MV-4-11 (cell line): ENCODE measurements at regions not wholly inside any gene's neighbourhood (a gene's known extent, or its start where the extent isn't known, plus 50 kb on each side); places are given as distances from the start of the nearest gene placed in this dataset.
A peak's percentile ranks its signal among the peaks of the same experiment; 100 is the strongest.
"Not testable (repeated sequence)": the region's sequence is repeated elsewhere in the genome, so short reads cannot be mapped to it uniquely, and the experiment has no call there.

Experiments used
- DNase-seq: peaks from one replicate; lab custom pipeline; 2025; lab: John Stamatoyannopoulos, UW

GRCh38 chr7:54355842-54356241 is 186.3 kb upstream of the VSTM2A start:
- no peak for DNase-seq

GRCh38 chr7:54360075-54360840 is 181.9 kb upstream of the VSTM2A start:
- no peak for DNase-seq

GRCh38 chr7:54390565-54390964 is 151.6 kb upstream of the VSTM2A start:
- DNase-seq, result no peak

GRCh38 chr7:54392935-54393334 is 149.2 kb upstream of the VSTM2A start:
- DNase-seq, result no peak

- no peak for DNase-seq
These were observed 147.3 kb upstream of the VSTM2A start for GRCh38 chr7:54394834-54395233.

- peak; percentile 11 for DNase-seq
These were observed 144.2 kb upstream of the VSTM2A start for GRCh38 chr7:54397836-54398612.

GRCh38 chr7:54398863-54399262 is 143.3 kb upstream of the VSTM2A start:
- DNase-seq, result no peak

GRCh38 chr7:54409917-54410316 is 132.3 kb upstream of the VSTM2A start:
- DNase-seq, result no peak

- no peak for DNase-seq
These were observed 125.5 kb upstream of the VSTM2A start for GRCh38 chr7:54416678-54417077.

GRCh38 chr7:54419209-54419608 is 123.0 kb upstream of the VSTM2A start:
- DNase-seq, result no peak

- DNase-seq, result peak; percentile 15
These were observed 115.8 kb upstream of the VSTM2A start for GRCh38 chr7:54426406-54426805.

GRCh38 chr7:54429111-54429510 is 113.1 kb upstream of the VSTM2A start:
- no peak for DNase-seq

- no peak for DNase-seq
These were observed 102.8 kb upstream of the VSTM2A start for GRCh38 chr7:54439391-54439790.

GRCh38 chr7:54444046-54444686 is 98.0 kb upstream of the VSTM2A start:
- DNase-seq, result not testable (repeated sequence)

- DNase-seq, result not testable (repeated sequence)
These were observed 89.0 kb upstream of the VSTM2A start for GRCh38 chr7:54453168-54453567.

- DNase-seq, result not testable (repeated sequence)
These were observed 87.5 kb upstream of the VSTM2A start for GRCh38 chr7:54454700-54455099.

- no peak for DNase-seq
These were observed 77.1 kb upstream of the VSTM2A start for GRCh38 chr7:54465095-54465494.

GRCh38 chr7:54469740-54470139 is 72.4 kb upstream of the VSTM2A start:
- DNase-seq, result no peak

GRCh38 chr7:54476609-54477008 is 65.6 kb upstream of the VSTM2A start:
- DNase-seq, result no peak

GRCh38 chr7:54477083-54477482 is 65.1 kb upstream of the VSTM2A start:
- DNase-seq, result no peak

GRCh38 chr7:54483523-54483922 is 58.7 kb upstream of the VSTM2A start:
- no peak for DNase-seq

GRCh38 chr7:54485044-54485443 is 57.1 kb upstream of the VSTM2A start:
- DNase-seq, result no peak
